Activated CD8-positive, alpha-beta memory T cell treated with anti-CD3 and anti-CD28 coated beads for 48 hours (primary cell): ENCODE measurements at regions not wholly inside any gene's neighbourhood (a gene's known extent, or its start where the extent isn't known, plus 50 kb on each side); places are given as distances from the start of the nearest gene placed in this dataset.

Experiments
- DNase-seq, 3 experiments: peaks; one replicate each; pipeline ENCODE4 v3.0.0-alpha.2; 2020; ENCODE audit warnings: low read depth in 2 of 3, low spot score in 2 of 3

DNA sequence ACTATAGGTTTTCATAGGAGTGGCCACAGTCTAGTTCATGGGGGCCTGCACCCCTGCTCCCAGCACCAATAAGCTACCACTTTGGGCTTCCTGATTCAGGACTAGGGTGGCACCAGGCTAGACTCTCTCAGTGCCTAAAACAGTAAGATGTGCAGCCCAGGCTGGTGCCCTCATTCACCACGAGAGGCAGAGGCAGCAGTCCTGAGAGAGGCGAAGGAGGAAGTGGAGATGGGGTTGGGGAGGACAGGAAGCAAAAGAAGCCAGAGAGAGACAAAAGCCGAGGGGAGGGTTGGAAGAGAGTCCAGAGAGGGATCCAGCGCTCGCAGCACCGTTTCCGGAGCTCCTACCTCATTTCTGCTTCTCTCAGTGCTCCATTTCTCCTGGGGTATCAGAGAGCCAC, 180.9 kb downstream of the MED10 start:
- no peak for DNase-seq

DNA sequence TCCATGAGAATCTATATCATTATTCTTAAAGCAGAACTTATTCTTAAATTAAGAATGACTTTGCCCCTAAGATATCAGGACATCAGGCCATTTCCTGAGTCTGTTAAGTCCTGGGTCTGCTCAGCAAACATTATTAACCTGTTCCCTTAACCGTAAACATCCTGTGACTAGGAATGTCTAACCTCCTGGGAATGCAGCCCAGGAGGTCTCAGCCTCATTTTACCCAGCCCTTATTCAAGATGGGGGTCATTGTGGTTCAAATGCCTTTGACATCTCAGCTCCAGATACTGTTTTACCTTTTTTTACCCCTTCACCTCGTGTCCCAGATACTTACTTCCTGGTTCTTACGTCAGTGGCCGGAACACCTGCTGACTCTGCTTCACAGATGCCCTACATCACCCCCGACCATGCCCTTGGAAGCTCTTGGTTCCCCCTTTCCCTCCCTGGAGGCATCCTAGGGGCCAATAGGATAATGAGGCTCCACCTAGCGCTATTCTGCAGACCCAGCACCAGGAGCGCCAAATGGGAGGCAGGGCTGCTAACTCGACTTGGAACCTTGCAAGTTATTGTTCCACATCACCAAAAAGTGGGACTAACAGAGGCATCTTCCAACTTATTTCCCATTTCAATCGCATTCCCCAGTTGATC, 182.5 kb downstream of the MED10 start:
- no peak for DNase-seq

DNA sequence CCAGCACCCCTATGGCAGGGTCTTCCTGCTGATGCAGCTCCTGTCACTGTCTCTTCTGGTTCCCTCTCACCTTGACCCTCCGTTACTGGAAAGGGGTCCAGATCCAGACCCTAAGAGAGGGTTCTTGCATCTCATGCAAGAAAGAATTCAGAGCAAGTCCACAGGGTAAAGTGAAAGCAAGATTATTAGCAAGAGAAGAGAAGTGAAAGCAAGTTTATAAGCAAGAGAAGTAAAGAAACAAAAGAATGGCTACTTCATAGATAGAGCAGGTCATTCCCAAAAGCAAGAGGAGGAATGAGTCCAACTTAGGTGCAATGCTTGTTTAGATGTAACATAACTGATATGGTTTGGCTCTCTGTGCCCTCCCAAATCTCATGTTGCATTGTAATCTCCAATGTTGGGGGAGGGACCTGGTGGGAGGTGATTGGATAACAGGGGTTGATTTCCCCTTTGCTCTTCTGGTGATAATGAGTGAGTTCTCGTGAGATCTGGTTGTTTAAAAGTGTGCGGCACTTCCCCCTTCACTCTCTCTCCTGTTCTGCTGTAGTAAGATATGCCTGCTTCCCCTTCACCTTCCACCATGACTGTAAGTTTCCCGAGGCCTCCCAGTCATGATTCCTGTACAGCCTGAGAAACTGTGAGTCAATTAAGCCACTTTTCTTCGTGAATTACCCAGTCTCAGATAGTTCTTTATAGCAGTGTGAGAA, 183.3 kb downstream of the MED10 start:
- DNase-seq = no peak

DNA sequence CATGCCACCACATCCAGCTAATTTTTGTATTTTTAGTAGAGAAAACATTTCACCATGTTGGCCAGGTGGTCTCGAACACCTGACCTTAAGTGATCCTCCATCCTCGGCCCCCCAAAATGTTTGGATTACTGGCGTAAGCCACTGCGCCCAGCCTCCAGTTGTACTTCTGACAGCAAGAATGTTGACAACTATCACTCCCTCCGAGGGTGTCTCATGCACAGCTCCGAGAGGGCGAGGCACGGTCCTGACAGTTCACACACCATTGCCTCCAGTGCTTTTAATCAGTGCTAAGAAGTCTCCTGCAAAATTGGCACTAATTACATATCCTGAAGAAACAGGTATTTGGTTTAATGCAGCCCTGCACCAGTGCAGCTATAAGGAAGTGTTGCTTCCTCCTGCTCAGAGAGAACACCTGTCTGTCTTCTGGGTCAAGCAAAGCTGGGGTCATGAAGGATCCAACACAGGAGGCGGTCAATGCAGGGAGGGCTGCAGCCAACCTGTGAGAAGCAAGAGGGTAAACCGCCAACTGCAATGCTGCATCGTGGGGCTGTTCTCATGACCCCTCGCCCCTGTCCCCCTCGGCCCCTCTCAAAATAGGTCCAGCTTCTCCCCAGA, 184.0 kb downstream of the MED10 start:
- no peak for DNase-seq

DNA sequence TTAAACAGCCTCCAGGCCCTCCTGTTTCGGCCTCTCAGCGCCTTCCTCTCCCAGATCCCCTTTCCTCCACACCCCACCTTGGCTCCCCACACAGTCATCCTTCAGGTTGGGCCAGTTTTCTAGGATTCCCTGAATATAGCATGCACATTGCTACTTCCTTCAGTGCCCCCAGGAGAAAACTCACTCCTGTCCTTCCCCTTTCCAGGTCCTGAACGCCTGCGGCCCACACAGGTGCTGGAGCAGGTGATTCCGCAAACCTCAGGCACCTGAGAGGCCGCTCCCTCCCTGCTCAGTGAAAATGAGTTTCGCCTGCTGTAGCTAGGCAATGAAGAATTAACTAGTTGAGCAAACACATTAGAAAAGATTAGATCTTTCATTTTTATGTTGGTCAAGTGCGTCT, 185.0 kb downstream of the MED10 start:
- DNase-seq = no peak

DNA sequence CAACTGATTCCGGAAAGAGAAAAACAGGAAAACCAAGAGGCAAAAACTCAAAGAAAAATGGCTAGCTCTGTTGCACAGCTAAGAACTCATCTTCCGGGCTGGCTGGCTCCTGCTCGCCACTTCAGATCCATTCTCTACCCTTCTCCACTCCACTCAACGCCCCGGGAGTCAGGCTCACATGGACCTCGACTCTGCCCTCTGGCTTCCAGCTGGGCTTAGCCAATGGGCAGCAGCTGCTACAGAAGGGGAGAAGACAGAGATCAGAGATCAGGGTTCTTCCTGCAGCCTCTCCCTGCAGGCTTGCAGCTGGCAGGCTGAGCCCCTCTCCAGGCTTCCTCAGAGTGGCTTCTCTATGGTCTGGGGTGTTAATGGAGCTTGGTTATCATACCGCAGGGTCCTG, 187.5 kb downstream of the MED10 start:
- no peak for DNase-seq

DNA sequence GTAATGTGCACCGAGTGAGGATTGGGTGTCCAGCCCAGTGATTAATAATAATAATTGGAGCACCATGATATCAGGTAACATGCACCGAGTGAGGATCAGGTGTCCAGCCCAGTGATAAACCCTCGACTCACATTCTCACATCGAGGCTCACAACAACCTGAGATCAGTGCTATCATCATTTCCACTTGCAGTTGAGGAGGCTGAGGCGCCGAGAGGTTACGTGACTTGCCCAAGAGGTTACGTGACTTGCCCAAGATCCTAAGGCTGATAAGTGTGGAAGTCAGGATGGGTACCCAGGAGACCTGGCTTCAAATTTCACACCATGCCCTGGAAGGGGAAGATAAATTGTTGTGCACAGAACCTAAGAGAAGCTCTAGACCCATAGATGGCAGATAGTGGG, 189.4 kb downstream of the MED10 start:
- DNase-seq = no peak

DNA sequence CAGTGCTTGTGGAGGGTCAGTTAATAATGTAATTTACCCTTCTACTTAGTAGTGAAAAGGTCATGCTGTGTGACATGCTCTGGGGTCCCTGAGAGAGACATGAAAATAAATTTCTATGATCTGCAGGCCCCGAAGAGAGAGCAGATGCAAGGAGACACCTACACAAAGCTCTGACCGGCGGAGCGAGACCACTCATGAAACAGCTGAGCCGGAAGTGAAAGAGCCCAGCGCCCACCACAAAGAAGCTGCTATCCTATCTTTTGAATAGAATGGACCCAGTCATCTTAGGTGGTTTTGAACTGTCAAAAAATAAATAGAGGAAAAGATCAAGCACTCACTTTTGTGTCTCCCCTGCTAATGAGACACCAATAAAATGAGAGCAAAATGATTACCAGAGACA, 190.0 kb downstream of the MED10 start:
- no peak for DNase-seq

DNA sequence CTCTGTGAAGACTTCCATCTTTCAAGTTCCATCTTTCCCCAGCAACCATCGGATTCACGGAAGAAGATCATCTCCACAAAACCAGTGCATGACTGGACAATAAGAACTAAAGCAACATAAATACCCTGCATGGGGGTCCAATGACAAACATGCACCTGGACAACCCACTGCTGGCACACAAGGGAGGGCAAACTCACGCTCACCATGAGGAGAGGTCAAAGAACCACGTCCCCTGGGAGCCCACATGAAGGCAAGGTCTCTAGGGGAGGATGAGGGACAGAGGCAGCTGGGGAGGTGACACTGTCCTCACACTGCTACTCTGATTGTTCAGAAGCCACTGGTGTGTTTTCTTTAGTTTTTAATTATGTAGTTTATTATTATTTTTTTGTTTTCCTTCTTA, 190.8 kb downstream of the MED10 start:
- DNase-seq = no peak

DNA sequence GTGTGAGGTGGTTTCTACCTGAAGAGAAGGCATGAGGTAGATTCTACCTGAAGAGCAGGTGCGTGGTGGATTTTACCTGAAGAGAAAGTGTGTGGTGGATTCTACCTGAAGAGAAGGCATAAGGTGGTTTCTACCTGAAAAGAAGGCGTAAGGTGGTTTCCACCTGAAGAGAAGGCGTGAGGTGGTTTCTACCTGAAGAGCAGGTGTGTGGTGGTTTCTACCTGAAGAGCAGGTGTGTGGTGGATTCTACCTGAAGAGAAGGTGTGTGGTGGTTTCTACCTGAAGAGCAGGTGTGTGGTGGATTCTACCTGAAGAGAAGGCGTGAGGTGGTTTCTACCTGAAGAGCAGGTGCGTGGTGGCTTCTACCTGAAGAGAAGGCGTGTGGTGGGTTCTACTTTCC, 192.8 kb downstream of the MED10 start:
- DNase-seq = no peak

DNA sequence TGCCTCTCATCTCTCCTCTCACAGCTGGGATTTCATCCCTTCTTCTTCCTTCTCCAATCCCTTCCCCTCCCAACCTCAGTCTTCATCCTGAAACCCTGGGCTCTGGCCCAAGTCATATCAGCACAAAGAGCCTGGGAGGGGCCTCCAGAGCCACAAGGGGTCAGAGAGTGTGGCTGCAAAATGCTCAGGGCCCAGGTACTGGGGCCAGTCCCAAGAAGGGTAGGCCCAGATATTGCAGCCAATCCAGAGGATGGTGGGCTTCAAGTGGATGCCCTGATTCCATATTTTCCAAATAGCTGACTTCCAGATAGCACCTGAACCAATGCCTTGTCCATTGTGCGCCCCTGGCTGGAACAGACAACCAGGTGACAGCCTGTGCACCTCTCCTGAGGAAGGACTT, 193.9 kb downstream of the MED10 start:
- DNase-seq = no peak

DNA sequence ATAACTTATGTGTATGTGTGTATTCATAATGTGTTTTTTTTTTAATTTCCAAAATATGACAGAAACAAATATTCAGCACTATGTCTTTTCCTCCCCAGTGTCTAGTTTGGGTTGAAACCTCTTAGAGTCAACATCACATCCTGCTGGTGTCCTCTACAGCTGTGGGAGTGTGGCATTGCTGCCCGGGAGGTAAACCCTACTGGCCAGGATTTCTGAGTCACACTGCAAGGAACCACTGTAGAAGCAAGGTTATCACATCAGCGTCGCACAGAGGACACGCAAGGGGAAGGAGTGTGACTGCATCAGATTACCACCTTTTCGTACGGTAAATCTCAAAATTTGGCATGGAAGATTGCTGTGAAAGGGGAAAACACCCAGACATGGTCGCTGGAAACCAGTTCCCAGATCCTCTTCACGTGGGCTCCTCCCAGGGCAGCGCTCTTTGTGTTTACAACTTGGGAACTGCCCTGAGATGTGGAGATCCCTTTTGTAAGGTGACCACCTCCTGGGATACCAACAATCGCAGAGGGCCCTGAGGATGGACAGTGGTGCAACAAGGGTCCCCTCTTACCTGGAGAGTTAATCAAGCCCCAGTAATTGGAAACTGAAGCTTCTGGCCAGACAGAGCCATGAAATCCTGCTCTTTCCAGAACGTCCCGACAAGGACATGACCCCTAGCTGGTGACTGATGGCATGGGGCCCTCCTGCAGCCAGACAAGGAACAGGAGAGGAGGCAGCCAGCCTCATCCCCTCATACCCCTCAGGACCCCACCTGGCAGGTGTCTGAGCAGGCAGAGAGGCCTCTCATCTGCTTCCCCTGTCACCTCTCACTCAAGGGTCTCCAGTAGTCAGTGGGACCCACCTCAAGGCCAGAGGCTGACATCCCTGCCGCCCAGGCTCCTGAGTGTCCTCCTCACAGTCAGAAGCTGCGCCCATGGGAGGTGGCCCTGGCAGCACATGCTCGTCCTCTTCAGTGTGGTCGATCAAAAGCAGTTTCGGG, 194.7 kb downstream of the MED10 start:
- DNase-seq = no peak

DNA sequence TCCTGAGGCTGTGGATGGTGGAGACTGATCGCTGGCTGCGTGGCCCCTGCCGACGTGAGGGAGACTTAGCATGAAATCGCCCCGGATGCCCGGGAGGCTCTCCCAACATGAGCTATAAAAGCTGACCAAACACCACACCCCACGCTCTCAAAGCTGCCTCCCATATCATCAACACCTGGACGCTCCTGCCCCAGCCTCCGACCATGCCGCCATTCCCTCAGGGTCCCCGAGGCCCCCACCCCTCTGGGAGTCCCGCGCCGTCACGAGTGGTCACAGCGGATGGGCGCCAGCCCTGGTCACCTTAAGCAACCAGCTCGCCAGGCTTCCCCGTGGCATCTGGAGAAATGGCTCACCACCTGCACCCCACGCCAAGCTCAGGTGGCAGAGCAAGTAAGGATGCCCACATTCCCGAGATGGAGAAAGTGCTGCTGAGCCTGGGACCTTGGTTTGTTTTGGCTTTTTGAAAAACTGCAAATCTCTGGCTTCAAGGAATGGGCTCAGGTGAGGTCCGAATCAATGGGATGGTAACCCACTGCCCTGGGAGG, 196.0 kb downstream of the MED10 start:
- no peak for DNase-seq

DNA sequence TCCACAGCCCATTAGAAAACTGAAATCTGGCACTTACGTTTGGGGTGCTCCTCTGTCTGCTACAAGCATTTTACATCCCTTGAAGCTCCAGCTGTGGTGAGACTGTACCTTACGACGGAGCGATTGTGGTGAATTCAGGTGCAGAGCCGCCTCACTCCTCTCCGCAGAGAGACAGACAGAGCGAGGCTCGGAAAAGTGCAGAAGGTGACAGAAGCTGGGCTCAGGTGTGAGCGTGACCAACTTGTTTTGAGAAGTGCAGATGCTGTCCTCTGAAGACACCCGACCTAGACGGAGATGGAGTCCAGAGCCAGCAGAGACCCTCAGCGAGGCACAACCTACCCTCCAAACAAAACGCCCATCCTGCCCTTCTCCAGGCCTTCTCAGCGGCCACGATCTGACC, 196.5 kb downstream of the MED10 start:
- DNase-seq = no peak

DNA sequence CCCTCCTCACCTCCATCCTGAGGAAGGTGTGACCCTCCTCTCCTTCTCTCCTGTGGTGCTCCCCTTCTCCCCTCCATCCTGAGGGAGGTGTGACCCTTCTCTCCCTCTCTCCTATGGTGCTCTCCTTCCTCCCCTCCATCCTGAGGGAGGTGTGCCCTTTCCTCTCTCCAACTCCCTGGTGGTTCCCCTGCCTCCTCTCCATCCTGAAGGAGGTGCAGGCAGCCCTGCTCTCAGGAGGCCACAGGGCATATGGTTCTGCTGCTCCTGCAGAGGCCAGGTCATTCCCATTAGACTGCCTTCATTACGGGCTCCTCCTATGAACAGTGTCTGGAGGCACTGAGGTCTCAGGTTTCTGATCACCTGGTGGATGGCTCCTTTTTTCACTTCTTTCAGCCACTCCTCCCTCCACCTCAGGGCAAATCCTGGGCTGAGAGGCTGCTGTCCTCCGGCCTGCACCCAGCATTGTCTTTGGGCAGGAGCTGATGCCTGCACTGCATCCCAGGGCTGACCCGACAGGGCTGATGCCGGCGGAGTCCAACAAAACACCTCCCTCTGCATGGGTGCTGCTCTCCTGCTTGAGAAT, 197.1 kb downstream of the MED10 start:
- no peak for DNase-seq

DNA sequence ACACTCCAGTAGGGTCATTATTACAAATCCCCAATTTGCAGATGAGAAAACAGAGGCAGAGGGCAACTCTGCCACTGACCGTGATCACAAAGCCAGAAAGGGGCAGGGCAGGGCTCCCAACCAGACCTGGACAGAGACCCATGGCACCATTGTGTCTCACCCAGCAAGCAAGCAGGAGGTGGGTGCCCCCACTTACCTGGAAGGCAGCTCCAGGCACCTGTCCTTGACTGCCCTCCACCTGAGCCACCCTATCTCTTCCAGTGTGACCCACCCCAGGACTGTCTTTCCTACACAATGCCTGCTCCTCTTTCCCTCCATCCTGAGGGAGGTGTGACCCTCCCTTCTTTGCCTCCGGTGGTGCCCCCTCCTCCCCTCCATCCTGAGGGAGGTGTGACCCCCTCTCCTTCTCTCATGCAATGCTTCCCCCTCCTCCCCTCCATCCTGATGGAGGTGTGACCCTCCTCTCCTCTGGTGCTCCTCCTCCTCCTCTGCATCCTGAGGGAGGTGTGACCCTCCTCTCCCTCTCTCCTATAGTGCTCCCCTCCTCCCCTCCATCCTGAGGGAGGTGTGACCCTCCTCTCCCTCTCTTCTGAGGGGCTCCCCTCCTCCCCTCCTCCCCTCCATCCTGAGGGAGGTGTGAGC, 198.0 kb downstream of the MED10 start:
- no peak for DNase-seq

DNA sequence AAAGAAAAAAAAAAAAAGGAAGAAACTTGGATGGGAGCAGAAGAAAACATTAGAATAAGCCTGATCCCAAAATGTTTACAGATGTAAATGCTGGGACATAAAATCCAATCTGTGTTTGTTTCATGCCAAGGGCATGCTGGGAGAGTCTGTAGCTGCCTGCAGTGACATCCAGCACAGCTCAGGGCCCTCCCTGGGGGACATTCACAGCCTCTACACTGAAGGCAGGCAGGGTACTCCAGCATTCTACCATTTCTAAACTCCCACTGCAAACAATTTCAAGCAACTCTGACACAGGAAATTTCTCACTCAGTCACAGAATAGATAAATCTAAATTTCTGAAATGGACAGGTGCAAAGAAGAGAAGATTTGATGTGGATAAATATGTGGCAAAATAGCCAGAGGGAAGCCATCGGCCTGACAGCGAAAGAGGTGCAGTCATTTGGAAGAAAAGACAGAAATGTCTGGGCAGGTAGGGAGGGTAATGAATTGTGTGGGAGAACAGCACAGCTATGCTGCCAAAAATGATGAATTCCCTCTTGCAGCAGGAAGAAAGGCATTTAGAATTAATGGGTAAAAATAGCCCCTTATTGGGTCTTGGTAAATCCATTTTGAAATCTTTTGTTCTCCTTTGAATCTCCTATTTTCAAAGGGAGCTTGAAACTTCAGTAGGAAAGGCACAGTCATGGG, 199.4 kb downstream of the MED10 start:
- DNase-seq = no peak

DNA sequence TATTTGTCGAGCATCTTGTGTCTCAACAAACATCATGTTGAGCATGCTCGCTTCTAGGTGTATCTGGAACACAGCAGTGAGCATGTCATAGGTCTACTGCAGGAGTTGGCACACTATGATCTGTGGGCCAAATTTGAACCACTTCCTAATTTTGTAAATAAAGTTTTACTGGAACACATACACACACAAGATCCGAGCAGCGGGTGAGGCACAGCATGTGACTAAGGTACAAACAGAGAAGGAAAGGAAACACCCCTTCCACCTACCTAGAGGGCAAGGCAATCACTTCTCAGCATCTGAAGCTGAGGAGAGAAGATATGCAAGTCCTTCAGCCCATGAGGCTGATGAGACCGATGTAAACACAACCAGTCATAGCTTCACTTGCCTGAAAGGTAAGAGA, 200.4 kb downstream of the MED10 start:
- no peak for DNase-seq

DNA sequence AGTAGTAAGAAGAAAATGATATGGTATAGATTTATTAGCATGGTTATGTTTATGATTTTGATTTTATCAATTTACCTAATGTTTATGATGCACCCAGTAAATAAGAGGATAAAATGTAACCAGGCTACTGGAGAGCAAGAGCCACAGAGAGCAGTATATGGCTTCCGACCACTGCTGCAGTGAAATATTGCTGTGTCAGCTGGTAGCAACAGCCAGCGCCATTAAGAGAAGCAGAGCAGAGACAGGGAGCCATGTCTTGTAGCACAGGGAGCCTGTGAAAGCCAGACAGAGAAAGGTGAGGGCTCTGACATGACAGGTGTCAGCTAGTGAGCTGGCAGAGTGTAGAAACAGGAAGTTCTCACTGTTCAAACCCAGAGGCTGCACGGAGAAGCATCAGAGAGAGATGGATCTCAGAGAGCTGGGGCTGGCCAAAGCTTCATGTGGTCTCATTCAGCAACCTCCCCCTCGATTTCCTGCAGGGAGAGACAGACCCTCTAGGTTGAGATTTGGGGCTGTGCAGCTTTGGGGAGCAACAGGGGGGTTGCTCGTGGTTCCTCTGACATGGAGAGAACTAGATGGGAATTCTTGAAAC, 202.1 kb downstream of the MED10 start:
- DNase-seq = no peak
